RCC 7860 (cell line): ENCODE measurements at regions not wholly inside any gene's neighbourhood (a gene's known extent, or its start where the extent isn't known, plus 50 kb on each side); places are given as distances from the start of the nearest gene placed in this dataset.
"Not testable (repeated sequence)": the region's sequence is repeated elsewhere in the genome, so short reads cannot be mapped to it uniquely, and the experiment has no call there.

Experiments
- DNase-seq: peaks from one replicate; pipeline ENCODE4 v3.0.0-alpha.2; 2015; ENCODE audit warnings: low spot score
- FAIRE-seq: peaks from 2 replicates; lab custom pipeline; 2012; peaks lifted over from hg19 to GRCh38; lab: Jason Lieb, UNC

DNA sequence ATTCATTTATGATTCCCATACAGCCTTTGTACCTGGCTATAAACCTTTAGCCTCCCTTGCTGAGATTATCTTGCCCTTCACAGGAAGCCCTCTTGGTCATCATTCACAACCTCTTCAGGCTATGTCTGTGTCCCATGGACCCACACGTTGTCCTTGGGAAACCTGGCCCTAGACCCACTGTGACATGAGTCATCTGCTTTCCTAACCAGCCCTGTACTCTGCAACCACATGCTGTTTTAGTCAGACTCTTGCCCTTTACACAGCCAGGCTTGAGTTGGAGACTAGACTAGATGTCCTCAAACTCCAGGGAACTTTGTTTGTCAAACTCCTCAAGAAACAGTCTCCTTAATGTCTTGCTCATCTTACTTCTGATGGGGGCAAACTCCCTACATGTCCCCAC lies 229.3 kb upstream of the ZSWIM2 start:
- DNase-seq (peak; percentile 19), FAIRE-seq (no peak)

DNA sequence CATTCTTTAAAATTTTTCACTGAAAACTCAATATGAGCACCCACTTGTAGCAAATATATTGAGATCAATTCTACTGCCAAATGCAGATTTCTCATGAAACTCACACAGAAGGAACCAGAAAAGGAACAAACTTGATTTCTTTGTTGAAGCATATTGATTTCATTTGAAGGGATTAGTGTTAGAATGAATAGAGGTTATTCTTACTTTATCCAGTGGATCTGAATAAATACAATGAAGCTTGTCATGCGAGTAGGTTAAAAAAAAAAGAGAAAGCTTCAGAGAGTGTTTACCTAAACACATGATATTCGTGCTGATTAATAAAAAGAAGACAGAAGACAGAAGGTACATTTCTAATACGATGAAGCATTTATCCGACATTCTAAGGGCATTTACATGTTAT lies 226.7 kb upstream of the ZSWIM2 start:
- FAIRE-seq (no peak), DNase-seq (no peak)

DNA sequence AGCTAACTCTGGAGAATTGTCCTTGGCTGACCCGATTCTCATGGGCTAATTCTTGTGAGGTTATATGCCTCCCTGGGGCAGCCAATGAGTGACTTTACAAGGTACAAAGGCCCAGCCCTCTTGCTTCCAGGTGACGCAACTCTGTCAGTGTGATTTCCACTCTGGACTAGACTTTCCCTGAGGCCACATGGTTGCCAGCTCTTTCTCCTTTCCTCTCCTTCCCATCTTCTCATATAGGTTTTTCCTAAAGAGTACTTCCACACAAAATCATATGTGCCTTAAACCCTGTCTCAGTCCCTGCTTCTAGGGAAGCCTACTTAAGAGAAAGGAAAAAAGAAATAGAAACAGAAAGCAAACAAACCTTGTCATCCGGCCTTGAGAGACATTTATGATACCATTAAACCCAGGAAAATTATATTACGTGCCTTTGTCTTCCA lies 226.2 kb upstream of the ZSWIM2 start:
- FAIRE-seq (no peak), DNase-seq (no peak)

DNA sequence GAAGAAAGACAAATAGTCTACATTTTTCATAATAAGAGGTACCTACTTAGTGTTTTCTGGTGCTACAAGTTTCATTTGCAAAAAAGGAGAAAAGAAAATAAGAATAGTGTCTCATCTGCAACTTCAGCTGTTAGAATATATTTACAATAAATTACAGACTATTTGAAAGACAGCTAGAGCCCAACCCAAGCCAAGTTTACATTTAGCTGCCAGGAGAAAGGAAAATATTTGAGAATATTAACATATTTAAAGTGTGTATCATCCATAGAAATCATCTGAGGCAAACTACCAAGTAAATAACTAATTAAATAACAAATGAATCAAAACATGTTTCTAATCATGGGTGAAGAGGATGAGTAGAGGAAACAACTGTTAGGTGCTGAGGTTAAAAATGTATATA lies 209.2 kb upstream of the ZSWIM2 start:
- no peak for DNase-seq
- FAIRE-seq = no peak

DNA sequence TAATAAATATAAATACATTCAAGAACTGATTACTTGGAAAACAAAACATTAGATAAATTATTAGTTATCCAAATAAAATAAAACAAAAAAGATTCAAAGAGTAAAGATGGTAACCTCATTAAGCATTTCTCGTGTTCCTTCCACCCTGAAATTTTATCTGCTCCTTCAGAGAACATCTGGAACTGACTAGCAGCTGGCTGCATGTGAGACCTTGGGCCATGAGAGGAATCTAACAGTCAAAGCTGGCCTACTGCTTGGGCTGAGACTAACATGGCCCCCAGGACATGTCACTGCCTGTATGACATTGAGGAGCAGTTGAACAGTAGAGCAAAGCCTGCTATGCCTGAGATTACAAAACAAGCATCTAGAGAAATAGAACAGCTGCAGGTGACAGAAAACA lies 208.5 kb upstream of the ZSWIM2 start:
- DNase-seq (no peak), FAIRE-seq (no peak)

DNA sequence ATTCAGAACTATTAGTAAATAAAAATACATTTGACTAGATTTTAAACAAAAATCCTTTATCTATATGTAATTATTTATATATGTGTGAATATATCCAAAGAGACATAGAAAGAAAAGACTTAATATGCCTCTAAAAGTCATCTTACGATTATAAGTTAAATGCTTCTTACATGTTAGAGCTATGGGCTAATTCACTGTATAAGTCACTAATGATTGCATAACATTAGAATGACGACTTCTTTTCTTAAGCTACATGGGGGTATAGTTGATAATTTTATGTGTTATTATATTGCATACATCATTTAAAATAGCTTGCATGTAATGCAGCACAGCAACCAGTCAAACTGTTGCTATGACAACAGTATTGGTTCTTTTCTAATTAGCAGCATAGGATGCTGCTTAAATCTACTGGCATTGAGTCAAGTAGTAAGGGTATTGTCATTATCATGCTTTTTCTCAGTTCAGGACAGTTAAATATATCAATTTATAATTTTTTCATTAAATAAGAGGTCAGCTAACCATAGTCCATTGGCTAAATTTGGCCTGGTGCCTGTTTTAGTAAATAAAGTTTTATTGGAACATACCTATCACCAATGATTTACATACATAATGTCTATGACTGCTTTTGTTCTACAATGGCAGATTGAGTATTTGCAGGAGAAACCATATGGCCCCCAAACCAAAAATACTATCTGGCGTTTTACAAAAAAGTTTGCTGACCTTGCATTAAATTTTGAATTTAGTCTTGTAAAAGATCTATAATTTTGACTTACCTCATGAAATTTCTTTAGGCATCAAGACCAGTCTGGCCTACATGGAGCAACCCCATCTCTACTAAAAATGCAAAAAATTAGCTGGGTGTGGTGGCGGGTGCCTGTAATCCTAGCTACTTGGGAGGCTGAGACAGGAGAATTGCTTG lies 207.7 kb upstream of the ZSWIM2 start:
- DNase-seq = no peak
- FAIRE-seq = no peak

DNA sequence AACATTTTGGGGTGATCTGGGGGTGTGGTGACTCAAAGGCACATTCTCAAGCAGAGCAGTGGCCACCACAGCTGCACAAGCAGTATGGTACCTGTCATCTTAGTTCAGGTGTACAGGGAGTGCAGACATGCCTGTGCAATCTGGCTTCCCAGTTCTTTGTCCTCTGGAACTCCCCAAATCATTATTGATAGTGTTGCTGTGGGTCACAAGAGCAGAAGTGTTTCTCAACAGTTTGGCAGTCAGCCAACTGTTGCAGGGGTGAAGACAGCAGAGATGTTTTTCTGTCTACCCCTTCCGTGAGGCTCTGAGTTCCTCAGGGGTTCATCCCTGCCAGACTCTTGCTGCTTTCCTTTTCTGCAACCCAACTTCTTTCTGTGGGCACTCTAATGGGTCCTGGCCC lies 206.5 kb upstream of the ZSWIM2 start:
- DNase-seq = no peak
- no peak for FAIRE-seq

DNA sequence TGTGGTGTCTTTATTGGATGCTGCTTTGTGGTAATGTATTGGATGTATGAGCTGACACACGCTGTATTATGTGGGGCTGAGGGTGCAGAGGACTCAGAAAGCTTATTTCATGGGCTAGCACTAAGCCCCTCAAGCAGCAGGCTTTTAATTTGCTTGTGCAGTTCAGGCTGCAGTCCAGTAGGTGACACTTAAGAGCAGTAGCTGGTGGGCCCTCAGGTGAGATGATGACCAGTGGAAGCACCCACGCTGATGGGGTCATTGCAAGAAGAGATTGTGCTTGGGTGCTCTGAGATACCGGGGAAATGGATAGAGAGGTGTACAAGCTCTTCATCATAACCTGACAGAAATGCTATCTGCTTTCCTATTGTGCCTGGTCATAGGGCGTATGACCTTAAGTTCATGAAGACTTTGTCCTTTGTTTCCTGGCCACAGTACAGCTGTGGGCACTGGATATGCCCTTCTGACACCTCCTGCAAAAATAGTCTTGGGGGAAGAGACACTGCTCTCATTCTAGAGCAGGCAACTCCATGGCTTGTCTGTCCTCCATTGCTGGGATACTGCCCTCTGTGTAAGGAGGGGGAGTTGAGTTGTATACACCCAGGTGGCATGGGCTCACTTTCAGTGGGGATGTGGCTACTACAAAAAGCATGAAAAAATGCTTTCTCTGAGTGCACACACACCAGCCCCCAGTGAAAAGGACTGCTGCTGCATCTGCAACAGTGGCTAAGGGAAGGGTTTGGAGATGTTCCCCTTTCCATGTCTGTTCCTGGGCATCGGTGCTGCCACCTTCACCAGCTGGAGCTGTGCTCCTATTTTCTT lies 205.7 kb upstream of the ZSWIM2 start:
- DNase-seq (no peak), FAIRE-seq (no peak)

DNA sequence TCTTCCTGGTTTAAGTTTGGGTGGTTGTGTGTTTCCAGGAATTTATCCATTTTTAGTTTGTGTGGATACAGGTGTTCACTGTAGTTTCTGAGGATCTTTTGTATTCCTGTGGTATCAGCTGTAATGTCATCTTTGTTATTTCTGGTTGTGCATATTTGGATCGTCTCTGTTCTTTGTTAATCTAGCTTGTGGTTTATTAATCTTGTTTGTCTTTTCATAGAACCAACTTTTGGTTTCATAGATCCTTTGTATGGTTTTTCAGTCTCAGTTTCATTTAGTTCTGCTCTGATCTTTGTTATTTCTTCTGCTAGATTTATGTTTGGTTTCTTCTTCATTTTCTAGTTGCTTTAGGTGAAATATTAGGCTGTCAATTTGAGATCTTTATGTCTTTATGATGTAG lies 202.4 kb upstream of the ZSWIM2 start:
- no peak for FAIRE-seq

DNA sequence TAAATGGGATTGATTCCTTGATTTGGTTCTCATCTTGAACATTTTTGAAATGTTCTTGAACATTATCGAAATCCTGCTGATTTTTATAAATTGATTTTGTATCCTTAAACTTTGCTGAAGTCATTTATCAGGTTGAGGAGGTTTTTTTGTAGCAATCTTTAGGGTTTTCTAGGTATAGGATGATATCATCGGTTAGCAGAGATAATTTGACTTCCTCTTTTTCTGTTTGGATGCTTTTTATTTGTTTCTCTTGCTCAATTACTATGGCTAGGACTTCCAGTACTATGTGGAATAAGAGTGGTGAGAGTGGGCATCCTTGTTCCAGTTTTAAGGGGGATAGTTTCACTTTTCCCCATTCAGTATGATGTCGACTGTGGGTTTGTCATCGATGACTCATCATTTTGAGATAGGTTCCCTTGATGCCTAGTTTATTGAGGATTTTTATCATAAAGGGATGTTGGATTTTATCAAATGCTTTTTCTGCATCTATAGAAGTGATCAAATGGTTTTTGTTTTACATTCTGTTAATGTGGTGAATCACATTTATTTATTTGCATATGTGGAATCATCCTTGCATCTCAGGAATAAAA lies 201.5 kb upstream of the ZSWIM2 start:
- FAIRE-seq (no peak), DNase-seq (no peak)

More for the DNA sequence above, 202.4 kb upstream of the ZSWIM2 start:
- DNase-seq = no peak

DNA sequence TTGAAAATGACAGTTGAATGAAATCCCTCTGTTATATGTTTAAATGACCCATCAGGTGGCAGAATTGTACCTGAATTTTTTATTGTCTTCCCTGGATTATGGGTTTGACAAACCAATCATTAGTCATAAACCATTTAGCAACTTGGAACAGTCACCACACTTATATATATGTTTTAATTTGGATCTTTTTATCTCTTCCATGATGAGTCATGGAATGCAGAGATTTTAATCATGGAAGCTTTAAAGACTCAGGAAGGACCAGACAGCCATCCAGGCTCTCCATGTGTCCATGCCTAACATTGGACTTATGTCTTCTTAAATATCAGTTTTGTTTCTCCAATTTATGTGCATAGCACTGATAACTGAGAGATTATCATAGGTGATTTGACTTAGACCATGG lies 188.3 kb upstream of the ZSWIM2 start:
- DNase-seq = no peak
- FAIRE-seq = no peak

DNA sequence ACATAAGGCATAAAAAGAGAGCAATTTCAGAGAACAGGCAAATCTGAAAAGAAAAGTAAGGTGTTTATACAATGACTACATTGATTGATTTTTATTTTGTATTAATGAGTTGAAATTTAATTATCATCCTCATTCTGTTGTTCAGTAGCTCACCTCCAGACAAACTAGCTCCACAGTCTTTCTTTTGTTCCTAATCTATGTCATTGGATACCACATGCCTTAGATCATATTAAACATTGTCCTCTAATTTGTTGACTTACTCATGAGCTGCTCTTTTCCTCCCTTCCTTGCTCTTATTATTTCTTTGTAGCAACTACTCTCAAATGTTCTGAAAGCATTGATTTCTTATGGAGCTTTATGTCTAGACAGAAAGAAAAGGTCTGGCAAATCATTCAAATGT lies 185.5 kb upstream of the ZSWIM2 start:
- DNase-seq (no peak), FAIRE-seq (no peak)

DNA sequence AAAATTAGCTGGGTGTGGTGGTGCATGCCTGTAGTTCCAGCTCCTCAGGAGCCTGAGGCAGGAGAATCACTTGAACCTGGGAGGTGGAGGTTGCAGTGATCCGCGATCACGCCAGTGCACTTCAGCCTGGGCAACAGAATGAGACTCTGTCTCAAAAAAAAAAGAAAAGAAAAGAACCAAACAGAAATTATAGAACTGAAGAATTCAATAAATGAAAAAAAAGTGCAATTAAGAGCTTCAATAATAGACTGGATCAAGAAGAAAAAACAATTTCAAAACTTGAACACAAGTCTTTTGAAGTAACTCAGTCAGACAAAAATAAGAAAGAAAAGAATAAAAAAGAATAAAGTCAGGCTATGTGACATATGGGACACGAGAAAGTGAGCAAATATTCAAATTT lies 175.8 kb upstream of the ZSWIM2 start:
- DNase-seq (no peak), FAIRE-seq (no peak)

DNA sequence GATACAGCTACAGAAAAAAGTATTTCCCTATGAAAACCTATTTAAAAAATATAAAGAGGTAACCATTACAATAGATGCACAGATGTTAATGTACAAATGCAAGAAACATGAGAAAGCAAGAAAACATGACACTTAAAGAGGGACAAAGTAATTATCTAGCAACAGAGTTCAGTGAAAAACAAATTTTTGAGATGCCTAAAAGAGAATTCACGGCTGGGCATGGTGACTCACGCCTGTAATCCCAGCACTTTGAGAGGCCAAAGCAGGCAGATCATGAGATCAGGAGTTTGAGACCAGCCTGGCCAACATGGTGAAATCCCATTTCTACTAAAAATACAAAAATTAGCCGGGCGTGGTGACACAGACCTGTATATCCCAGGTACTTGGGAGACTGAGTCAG lies 175.0 kb upstream of the ZSWIM2 start:
- not testable (repeated sequence) for FAIRE-seq

DNA sequence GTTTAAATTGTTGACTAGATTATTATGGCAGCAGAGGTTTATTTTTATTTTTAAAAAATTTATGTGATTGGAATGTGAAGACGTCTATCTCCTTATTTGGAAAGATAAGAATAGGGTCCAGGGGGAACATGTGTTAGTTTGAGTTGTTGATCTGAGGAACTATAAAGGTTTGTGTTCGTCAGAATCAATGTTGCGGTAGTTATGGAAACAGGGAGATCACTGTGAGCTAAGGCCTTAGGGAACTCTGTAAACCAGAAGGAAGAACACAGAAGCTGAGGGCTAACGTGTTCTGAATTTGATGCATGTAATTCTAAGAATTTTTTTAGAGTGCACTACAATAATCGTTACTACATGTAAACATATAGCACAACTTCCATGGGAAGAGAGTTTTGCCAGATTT lies 168.5 kb upstream of the ZSWIM2 start:
- no peak for DNase-seq
- no peak for FAIRE-seq

More for the DNA sequence above, 175.0 kb upstream of the ZSWIM2 start:
- not testable (repeated sequence) for DNase-seq

DNA sequence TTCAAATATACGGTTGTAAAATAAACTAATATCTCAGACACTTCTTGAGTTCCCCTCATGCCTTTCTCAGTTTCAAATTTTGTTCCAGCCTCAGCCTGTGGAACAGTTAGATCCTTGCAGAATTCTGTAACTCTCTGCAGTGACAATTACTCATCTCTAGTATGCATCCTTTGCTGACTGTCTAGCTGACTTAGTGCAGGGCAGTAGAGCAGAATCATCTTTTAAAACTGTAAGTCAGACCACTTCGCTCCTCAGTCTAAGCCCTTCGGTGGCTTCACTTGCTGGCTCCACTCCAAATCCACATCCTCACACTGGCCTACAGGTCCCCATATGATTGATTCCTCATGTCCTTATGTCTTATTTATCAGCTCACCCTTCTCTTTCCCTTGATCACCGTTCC lies 164.1 kb upstream of the ZSWIM2 start:
- no peak for DNase-seq
- FAIRE-seq = no peak

DNA sequence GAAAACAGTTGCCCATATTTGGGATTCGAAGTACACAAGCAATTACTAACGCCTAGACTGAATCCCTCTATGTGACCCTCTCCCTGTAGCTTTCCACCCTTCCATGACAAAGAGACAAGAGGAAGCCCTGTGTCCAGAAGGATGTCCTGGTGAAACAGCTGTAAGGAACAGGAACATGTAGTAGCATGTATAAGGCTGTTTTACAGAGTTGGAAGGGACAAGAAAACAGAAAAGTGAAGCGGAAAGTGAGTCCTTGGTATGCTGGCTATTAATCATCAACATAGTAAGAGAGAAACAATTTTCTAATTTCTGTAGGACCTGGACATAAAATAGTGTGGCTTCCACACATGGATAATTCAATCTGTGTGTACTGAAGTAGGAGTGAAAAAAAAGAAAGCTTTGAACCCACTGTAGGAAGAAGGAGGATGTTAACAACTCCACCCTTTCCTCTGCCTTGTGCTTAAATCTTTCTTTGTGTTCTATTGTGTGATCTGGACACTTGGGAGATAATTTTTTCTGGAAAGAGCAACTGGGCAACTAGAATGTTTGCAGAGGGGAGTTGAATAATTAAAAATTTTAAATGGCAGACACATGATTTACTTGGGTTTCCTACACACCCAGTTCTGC lies 162.3 kb upstream of the ZSWIM2 start:
- FAIRE-seq = no peak
- no peak for DNase-seq

DNA sequence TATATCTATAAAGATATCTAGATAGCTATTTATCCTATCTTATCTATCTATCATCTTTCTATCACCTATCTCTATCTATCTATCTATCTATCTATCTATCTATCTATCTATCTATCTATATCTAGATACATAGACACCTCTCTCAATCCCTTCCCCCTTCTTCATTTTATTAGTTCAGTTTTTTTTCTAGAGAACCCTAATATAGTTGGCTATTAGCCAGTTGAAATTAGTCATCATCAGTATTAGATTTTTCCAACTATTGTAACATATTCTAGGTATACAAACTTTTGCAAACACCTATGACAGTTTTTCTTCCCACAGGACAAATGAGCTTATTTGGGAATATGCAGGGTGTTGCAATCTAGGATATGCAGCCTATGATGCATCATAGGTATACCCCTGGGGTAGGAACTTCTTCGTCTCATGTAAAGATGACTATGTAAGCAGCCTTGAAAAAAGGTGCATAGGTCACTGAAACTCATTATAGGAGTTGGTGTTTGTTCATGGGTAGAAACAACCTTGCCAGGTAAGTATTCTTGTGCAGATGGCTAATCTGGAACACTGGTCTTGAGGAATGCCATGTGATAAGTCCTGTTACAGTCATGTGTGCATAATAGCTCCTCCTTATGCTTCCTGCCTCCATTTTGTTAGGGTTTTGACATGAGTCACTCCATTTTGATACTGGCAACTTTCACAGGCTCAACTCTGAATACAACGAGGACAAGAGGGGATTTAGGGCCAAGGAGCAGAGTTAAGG lies 160.7 kb upstream of the ZSWIM2 start:
- FAIRE-seq (no peak), DNase-seq (no peak)

DNA sequence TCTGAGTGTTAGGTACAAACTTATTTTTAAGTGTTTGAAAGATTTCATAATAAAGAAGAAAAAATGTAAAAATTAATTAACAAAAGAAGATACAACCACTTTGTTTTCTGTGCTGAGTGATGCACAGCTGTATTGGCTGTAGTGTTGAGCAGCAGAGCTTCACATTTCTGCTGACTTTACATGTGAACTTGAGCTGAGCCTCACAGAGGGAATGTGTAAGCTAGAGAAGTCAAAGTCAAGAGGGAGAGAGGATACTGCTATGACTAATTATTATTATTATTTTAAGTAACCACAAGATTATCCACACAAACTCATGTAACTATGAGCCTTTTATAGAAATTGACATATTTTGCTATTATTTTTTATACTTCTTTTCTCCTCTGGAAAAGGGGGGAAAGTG lies 159.1 kb upstream of the ZSWIM2 start:
- no peak for DNase-seq
- FAIRE-seq = no peak

DNA sequence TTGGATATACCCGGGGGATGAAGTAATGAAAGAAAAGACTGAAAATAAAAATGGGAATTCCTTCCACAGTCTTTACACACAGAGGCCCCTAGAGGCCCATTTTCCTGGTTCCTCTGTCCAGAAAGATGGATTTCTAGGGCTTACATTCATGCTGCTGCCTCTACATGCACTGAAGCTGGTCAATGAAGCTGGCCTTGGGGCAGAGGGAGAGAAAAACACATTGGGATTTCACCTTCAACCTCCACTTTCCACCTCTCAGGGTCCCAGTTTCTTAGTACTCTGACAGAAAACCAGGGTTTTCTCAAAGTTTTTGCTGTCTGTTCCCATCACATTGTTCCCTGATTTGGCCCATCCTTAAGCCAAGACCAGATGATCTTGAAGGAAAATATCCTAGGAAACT lies 154.6 kb upstream of the ZSWIM2 start:
- DNase-seq = no peak

More for the DNA sequence above, 154.6 kb upstream of the ZSWIM2 start:
- FAIRE-seq = no peak
